ENCODE measurements at regions not wholly inside any gene's neighbourhood (a gene's known extent, or its start where the extent isn't known, plus 50 kb on each side); places are given as distances from the start of the nearest gene placed in this dataset.

DNA sequence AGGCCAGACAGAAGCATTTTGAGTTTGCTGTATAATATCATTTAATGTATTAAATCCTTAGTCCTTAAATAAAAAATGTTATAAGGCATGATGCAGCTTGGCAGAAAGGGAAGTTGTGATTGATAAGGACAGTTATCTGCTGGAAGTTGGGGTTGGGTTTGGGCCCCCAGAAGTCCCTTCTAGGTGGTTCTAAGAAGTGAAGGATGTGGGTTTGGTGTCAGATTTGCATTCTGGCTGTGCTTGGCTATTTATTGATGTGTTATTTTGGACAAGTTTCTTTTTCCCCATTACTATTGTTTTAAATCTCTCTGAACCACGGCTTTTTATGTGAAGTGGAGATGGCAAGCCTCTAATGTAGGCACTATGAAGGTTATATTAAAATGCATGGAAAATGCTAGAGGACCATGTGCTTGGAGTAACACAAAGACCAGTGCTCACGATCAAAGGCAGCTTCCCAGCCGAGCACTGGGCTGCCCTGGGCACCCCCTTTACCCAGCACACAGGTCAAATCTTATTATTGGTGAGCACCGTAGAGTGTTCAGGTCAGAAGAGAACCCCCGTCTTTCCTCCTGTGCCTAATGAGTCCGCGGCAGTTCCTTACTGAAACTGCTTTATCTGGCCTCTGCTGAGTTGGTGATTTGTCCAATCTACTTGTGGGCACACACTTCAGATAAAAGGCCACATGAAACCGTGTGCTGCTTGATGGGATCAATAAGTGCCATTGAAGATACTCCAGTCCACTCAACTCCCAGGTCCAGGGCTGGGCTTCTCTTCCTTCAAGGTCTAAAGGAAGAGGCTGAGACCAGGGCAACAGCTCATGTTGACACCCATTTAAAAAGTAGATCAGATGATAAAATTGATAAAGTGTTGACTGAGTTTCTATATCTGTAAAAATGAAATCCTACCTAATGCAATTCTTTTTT lies 212.0 kb downstream of the PRDM2 start:
- Mint-ChIP-seq H3K4me1 (no peaks in the 10 kb centered on the region), H3K27me3 (no peaks in the 10 kb centered on the region), H3K27ac (no peak overlapping the region), H3K4me3 (no peak overlapping the region), H3K9me3 (no peaks in the 10 kb centered on the region), H3K36me3 (no peaks in the 10 kb centered on the region)

DNA sequence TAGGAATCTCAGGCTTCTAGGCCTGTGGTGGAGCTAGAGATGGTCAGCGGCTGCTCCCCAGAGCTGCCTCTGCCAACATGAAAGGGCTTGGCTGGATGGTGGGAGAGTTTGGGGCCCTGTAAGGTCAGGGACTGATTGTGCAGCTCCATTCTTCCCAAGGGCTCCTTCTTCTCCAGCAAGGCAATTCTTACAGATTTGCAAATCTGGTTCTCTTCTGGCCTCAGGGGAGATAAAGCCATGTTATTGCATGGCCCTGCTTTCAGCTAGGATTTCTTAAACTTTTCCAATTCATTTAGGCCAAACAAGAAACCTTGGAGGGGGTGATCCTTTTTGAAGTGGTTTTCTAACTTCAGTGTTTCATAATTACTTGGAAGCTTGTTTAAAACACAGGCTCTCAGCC lies 213.4 kb downstream of the PRDM2 start:
- Mint-ChIP-seq H3K27me3 (no peaks in the 10 kb centered on the region), H3K36me3 (no peaks in the 10 kb centered on the region), H3K9me3 (no peaks in the 10 kb centered on the region), H3K4me1 (no peaks in the 10 kb centered on the region), H3K4me3 (no peak overlapping the region), H3K27ac (no peak overlapping the region)

DNA sequence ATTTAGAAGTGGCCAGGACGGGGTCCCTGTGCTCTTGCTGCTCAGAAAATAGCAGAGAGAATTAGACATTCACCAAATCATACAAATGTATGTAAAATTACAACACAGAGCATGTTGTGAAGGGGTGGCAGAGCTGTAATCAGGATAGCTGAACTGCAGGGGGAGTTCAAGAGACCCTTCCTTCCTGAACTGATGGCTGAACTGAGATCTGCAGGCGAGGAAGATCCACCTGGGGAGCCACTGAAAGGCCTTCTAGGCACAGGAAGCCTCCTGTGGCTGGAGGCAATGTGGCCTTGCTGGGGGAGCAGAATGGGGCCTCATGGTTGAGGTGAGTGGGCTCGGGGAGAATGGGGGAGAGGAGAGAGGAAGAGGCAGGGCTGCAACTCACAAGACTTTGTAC lies 216.5 kb downstream of the PRDM2 start:
- Mint-ChIP-seq H3K27ac (no peak overlapping the region), H3K27me3 (peaks cover 7% of the 10 kb centered on the region), H3K4me1 (no peaks in the 10 kb centered on the region), H3K36me3 (no peaks in the 10 kb centered on the region), H3K9me3 (no peaks in the 10 kb centered on the region), H3K4me3 (no peak overlapping the region)

DNA sequence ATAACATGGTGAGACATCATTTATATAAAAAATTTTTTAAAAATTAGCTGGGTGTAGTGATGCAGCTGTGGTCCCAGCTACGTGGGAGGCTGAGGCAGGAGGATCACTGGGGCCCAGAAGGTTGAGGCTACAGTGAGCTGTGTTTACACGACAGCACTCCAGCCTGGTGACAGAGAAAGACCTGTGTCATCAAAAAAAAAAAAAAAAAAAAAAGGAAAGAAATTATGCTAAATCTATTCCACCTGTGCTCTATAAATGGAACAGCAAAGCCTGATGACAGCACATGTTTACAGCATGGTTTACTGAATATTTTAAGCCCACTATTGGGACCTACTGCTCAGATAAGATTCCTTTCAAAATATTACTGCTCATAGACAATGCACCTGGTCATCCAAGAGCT lies 217.6 kb downstream of the PRDM2 start:
- no peaks in the 10 kb centered on the region for H3K36me3 Mint-ChIP-seq
- peaks cover 7% of the 10 kb centered on the region for H3K27me3 Mint-ChIP-seq
- H3K4me1 Mint-ChIP-seq, result no peaks in the 10 kb centered on the region
- no peak overlapping the region for H3K27ac Mint-ChIP-seq
- H3K4me3 Mint-ChIP-seq, result no peak overlapping the region
- H3K9me3 Mint-ChIP-seq, result no peaks in the 10 kb centered on the region

DNA sequence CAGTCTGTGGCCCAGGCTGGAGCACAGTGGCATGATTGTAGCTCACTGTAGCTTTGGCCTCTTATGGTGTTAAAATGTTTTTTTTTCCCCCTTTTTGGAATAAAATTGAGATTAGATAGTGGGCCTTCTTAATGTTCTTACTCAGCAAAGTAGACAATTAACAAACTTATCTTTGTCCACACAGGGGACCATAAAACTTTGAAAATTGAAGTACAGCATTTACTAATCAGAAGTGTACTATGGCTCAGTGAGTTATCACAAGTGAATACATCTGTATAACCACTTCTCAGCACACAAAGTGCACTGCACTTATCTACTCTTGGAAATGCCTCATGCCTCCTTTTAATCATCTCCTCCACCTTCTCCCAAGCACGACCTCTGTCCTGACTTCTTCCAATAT lies 218.9 kb downstream of the PRDM2 start:
- Mint-ChIP-seq H3K9me3 (no peaks in the 10 kb centered on the region), H3K4me1 (no peaks in the 10 kb centered on the region), H3K27ac (no peak overlapping the region), H3K36me3 (no peaks in the 10 kb centered on the region), H3K4me3 (no peak overlapping the region), H3K27me3 (peaks cover 7% of the 10 kb centered on the region)

DNA sequence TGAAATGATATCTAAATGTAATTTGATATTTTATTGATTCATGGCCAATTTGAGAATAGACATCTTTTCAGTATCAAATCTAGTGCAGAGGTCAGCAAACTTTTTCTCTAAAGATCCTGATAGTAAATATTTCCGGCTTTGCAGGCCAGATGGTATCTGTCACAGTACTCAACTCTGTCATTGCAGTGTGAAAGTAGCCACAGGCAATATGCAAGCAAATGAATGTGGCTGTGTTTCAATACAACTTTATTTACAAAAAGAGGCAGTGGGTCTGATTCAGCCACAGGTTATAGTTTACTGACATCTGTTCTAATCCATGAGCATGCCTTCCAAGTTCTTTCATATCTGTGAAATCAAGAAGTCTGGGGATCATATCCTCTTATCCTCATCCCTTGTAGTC lies 221.2 kb downstream of the PRDM2 start:
- no peak overlapping the region for H3K27ac Mint-ChIP-seq

DNA sequence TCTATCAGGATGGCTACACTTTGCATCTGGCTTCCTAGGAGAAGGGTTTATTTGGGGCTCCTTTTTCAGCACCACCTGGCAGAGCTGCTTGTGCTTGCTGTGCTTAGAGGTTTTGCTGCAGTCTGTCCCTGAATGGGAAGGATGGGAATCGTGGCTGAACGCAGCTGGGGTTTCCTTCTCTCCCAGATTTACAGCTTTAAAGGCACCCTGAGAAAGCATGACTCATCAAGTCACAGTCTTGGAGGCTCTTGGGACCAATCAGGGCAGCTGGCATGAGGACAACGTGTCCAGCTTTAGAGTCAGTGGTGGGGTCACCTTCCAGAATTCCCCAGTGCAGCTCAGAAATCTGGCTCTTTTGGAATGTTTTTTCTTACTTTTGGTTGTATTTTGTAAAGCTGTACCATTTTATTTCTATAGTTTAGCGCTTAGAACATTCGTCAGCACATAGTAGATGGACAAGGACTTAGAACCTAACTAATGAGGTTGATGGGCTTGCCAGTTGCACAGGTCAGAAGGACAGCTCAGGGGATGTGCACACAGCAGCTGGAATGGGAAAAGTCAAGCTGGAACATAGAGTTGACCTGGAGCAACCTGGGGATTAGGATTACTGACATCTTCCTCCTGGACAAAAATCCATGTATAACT lies 222.6 kb downstream of the PRDM2 start:
- no peak overlapping the region for H3K4me3 Mint-ChIP-seq
- no peaks in the 10 kb centered on the region for H3K36me3 Mint-ChIP-seq
- H3K27ac Mint-ChIP-seq, result no peak overlapping the region
- peaks cover 9% of the 10 kb centered on the region for H3K27me3 Mint-ChIP-seq
- no peaks in the 10 kb centered on the region for H3K4me1 Mint-ChIP-seq
- no peaks in the 10 kb centered on the region for H3K9me3 Mint-ChIP-seq

More for the DNA sequence above, 221.2 kb downstream of the PRDM2 start:
- Mint-ChIP-seq H3K9me3 (no peaks in the 10 kb centered on the region), H3K4me3 (no peak overlapping the region), H3K27me3 (peaks cover 9% of the 10 kb centered on the region), H3K36me3 (no peaks in the 10 kb centered on the region), H3K4me1 (no peaks in the 10 kb centered on the region)

DNA sequence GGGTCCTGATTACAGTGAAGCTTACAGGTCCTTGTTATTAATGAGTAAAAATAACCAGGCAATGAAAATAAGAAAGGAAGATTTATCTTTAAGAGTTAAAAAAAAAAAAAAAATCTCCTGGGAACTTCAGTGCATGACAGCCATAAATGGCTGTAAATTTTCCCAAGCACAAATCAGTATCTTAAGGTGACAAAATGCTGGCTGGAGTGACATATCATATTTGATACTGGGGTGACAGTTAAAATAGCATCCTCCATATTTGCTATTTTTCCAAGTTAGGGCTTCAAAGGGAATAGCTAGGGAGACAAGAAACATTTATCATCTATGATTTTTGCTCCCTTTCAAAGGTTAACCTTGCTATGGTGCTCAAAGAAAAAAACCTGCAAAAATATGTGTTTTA lies 226.6 kb downstream of the PRDM2 start:
- H3K9me3 Mint-ChIP-seq, result no peaks in the 10 kb centered on the region
- no peaks in the 10 kb centered on the region for H3K36me3 Mint-ChIP-seq
- no peaks in the 10 kb centered on the region for H3K4me1 Mint-ChIP-seq
- H3K27ac Mint-ChIP-seq, result no peak overlapping the region
- H3K27me3 Mint-ChIP-seq, result peaks cover 7% of the 10 kb centered on the region
- H3K4me3 Mint-ChIP-seq, result no peak overlapping the region

DNA sequence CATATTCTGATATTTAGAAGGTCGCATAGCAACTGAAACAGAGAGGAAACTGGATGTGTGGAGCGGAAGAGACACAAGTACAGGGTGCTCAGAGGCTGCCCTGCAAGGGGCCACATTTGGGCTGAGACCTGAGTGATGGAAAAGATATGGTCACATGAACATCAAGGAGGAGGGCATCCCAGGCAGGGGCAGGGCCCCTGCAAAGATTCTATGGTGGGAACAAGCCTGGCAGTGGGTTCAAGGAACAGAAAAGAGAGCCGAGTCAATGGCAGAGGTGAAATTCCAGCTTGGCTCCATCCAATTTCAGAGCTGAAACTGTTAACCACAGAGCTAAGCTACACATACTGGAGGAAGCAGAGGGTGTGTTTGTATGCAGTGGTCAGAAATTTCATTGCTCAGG lies 227.7 kb downstream of the PRDM2 start:
- no peaks in the 10 kb centered on the region for H3K36me3 Mint-ChIP-seq

DNA sequence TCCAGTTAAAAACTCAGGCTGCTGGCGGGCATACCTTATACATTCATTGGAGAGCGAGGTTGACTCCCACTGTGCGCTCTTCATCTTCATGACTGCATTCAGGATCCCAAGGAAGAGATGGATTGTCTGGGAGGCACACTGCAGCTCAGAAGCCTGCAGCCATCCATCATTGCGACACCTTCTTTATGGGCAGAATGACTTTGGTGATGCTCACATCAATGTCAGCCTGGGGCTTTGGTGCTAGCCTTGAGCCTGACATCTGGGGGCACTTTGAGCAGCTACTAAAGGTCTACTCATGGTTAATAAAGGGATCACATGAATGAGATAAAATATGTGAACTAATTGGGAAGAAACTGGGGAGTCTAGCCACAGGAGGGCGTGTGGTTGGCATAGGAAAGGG lies 229.3 kb downstream of the PRDM2 start:
- H3K36me3 Mint-ChIP-seq, result no peaks in the 10 kb centered on the region
- H3K9me3 Mint-ChIP-seq, result no peaks in the 10 kb centered on the region
- peaks cover 7% of the 10 kb centered on the region for H3K27me3 Mint-ChIP-seq
- no peak overlapping the region for H3K27ac Mint-ChIP-seq
- no peak overlapping the region for H3K4me3 Mint-ChIP-seq
- no peaks in the 10 kb centered on the region for H3K4me1 Mint-ChIP-seq

More for the DNA sequence above, 227.7 kb downstream of the PRDM2 start:
- no peak overlapping the region for H3K27ac Mint-ChIP-seq
- peaks cover 7% of the 10 kb centered on the region for H3K27me3 Mint-ChIP-seq
- no peaks in the 10 kb centered on the region for H3K9me3 Mint-ChIP-seq
- H3K4me1 Mint-ChIP-seq, result no peaks in the 10 kb centered on the region
- H3K4me3 Mint-ChIP-seq, result no peak overlapping the region

DNA sequence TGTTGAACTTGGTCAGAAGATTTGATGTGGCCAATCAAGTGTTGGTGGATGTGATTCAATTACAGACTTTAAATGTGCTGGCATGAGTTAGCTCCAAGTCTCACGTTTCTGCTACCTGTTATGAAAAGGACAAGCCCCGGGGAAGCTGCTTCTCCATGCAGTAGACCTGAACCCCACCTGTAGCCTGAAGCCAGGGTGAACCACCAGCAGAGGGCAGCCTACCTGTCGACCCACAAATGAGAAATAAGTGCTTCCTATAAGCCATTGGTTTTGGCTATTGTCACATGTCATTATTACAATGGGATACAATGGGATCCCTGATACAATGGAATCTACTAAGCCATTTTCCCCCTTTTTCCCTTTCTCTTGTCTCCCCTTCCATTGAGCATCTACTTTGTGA lies 230.2 kb downstream of the PRDM2 start:
- H3K4me1 Mint-ChIP-seq, result no peaks in the 10 kb centered on the region
- no peaks in the 10 kb centered on the region for H3K9me3 Mint-ChIP-seq
- H3K27ac Mint-ChIP-seq, result no peak overlapping the region
- H3K36me3 Mint-ChIP-seq, result no peaks in the 10 kb centered on the region
- H3K4me3 Mint-ChIP-seq, result no peak overlapping the region
- peaks cover 8% of the 10 kb centered on the region for H3K27me3 Mint-ChIP-seq

DNA sequence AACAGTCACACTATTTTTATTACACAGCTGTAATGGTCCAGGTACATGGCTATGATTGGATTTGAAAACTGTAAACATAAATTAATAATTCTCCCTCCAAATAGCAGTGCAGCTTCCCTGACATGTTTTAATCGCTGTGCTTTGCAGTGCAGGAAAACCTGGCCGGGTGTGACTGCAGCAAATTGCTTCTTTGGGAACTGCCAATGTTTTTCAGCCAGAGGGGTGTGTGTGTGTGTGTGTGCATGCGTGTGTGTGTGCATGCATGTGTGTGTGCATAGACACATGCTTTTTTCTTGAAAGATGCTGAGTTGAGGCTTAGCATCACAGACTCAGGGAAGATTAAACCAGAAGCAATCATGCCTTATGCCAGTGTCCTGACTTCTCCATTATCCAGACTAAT lies 231.2 kb downstream of the PRDM2 start:
- H3K4me3 Mint-ChIP-seq, result no peak overlapping the region
- peaks cover 8% of the 10 kb centered on the region for H3K27me3 Mint-ChIP-seq
- no peaks in the 10 kb centered on the region for H3K4me1 Mint-ChIP-seq
- H3K27ac Mint-ChIP-seq, result no peak overlapping the region
- no peaks in the 10 kb centered on the region for H3K36me3 Mint-ChIP-seq
- no peaks in the 10 kb centered on the region for H3K9me3 Mint-ChIP-seq

DNA sequence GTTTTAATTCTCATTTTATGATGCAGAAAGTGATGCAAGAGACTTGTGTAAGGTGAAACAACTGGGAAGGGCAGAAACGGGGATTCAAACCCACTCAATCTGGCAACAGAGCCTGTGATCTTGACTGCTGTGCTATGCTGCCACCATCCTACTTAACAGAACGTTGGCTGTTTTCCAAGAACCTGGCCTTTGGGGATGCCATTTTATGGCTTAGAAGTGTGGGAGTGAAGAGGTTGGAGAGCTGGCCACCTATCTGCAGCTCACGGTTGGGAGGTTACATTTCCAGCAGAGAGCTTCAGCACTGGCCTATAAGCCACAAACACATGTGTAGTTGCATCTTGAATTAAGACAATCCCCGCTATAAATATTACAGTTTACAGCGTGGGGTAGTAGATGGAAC lies 235.3 kb downstream of the PRDM2 start:
- no peak overlapping the region for H3K4me3 Mint-ChIP-seq
- H3K27me3 Mint-ChIP-seq, result peaks cover 13% of the 10 kb centered on the region
- peaks cover 2% of the 10 kb centered on the region for H3K36me3 Mint-ChIP-seq
- H3K4me1 Mint-ChIP-seq, result no peaks in the 10 kb centered on the region
- peaks cover 2% of the 10 kb centered on the region for H3K9me3 Mint-ChIP-seq
- no peak overlapping the region for H3K27ac Mint-ChIP-seq

DNA sequence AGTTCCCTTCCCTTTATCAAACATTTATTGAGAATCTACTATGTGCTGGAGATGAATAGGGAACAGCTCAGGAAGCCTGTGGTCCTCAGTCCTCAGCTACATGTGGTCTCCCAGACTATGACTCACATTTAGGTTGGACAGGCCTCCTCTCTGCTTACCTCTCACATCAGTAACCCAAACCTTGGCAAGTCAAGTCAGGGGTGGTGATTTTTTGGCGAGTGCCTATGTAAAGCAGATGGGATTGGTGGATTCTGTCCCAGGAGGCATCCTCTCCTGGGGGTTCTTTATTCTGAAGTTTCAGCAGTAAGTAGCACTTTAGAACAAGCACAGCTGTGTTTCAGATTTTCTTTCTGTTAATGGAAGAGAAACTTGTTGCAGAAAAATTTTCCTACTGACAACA lies 241.3 kb downstream of the PRDM2 start:
- Mint-ChIP-seq H3K27ac (no peak overlapping the region), H3K4me1 (no peaks in the 10 kb centered on the region), H3K9me3 (peaks cover 11% of the 10 kb centered on the region), H3K4me3 (no peak overlapping the region), H3K27me3 (peaks cover 20% of the 10 kb centered on the region), H3K36me3 (peaks cover 2% of the 10 kb centered on the region)

DNA sequence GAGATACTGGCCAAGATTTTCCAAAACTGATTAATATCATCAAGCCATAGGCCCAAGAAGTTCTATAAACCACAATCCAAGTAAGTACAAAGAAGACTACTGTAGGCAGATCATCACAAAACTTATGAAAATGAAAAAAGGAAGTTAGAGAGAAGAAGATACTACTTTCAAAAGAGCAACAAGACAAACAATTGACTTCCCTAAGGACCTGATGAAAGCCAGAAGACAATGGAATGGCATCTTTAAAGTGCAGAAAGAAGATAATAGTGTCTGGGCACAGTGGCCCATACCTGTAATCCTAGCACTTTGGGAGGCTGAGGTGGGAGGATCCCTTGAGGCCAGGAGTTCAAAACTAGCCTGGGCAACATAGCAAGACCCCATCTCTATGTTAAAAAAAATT lies 243.1 kb downstream of the PRDM2 start:
- H3K27me3 Mint-ChIP-seq, result peaks cover 16% of the 10 kb centered on the region
- no peaks in the 10 kb centered on the region for H3K4me1 Mint-ChIP-seq
- no peak overlapping the region for H3K27ac Mint-ChIP-seq
- peaks cover 11% of the 10 kb centered on the region for H3K9me3 Mint-ChIP-seq
- peaks cover 2% of the 10 kb centered on the region for H3K36me3 Mint-ChIP-seq
- H3K4me3 Mint-ChIP-seq, result no peak overlapping the region

DNA sequence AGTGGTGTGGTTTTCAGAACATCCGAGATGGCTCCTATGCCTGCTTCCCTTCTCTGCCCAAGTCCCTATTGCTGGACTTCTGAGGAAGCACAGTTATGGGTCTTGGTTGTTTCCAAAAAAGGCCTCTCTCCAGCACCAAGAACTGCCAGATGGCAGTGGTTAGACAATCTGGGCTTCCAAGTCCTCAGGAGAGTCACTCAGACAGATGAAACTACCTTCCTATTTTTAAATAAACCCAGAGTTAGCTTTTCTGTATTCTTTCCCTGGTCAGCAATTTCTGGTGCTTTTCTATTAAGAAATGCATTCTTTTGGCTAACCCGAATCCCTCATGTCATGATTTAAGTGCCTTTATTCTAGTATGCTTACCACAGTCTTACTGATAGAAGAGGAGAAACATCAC lies 245.9 kb downstream of the PRDM2 start:
- Mint-ChIP-seq H3K27ac (no peak overlapping the region), H3K4me1 (no peaks in the 10 kb centered on the region), H3K9me3 (peaks cover 7% of the 10 kb centered on the region), H3K36me3 (no peaks in the 10 kb centered on the region), H3K4me3 (no peak overlapping the region), H3K27me3 (peaks cover 12% of the 10 kb centered on the region)

Measured in activated naive CD4-positive, alpha-beta T cell treated with anti-CD3 and anti-CD28 coated beads, Interleukin-2, amount 50 U/mL, for 24 hours (primary cell).